UCSD-AML1 (cell line): ENCODE measurements at regions not wholly inside any gene's neighbourhood (a gene's known extent, or its start where the extent isn't known, plus 50 kb on each side); places are given as distances from the start of the nearest gene placed in this dataset.
"Not testable (repeated sequence)": the region's sequence is repeated elsewhere in the genome, so short reads cannot be mapped to it uniquely, and the experiment has no call there.

Source experiments
- DNase-seq: peaks from one replicate; lab custom pipeline; 2025; ENCODE audit not compliant: unreplicated experiment; lab: John Stamatoyannopoulos, UW

GRCh38 chr4:58075724-58076123 is 965.5 kb upstream of the IGFBP7 start:
- DNase-seq = no peak

- no peak for DNase-seq
Measured at GRCh38 chr4:58074382-58074781, 964.2 kb upstream of the IGFBP7 start.

DNA sequence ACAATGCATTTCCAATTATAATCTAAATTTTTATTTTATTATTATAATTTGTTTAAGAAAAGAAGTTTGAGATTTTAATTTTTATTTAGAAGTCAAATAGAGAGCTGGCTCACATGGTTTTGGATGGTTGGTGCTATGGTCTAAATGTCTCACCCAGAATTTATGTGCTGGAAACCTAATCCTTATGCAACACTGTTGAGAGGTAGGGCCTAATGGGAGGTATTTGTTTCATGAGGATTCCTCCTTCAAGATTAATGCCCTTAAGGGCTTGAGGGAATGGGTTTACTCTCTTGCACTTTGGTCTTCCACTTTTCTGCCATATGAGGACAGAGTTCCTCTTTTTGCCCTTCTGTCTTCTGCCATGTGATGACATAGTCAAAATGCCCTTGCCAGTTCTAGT is 960.5 kb upstream of the IGFBP7 start:
- no peak for DNase-seq

DNA sequence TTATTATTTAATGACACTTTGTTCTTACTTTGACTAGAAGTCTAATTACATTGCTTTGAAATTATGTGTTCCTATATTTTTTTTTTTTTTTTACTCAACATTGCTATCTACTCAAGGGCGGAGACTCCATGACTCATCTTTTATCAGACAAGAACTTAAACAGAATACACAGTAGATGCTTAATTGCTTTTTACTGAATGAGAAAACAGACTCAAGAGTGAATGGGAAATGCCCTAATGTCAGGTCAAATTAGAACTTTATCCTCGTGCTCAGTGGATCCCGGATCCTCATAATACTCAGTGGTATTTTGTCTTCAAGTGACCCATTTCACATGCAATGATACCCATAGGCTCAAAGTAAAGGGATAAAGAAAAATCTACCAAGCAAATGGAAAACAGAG is 954.5 kb upstream of the IGFBP7 start:
- no peak for DNase-seq

GRCh38 chr4:58063404-58064160 is 953.4 kb upstream of the IGFBP7 start:
- no peak for DNase-seq

- no peak for DNase-seq
Measured at GRCh38 chr4:58061967-58062366, 951.8 kb upstream of the IGFBP7 start.

DNA sequence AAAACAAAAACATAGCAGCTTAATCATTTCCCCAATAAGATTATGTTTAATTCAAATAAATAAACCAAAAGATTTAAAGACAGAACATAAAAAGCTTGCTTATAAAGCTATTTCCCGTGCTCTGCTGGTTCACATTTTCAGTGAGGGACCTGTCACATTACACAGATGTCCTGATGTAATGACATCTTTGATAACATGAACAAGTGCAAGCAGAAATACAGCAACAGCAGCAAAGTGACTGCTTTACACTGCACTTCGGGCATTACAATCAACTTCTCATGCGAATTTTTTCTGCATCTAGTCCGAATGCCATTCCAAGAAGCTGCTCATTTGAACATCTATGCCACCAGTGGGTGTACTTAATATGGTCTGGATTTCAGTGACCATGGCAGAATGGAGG is 940.3 kb upstream of the IGFBP7 start:
- no peak for DNase-seq

- DNase-seq = no peak
Measured at GRCh38 chr4:58048491-58048890, 938.3 kb upstream of the IGFBP7 start.

DNA sequence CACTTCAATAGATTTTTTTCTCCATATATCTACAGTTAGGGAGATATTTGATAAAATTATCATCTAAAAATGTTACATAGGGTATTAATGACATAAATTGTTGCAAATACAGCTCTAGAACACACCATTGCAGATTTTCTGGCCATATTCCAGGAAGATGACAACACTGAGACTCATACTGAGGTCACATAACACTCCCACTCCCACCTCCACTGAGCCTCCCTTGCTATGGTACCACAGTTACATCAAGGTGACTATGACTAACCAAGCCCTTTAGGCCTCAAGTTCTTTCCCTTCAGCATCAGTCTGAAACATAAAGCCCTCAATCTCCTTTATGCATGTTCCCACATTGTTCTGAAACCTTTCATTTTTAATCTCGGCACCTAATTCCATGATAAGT is 932.0 kb upstream of the IGFBP7 start:
- DNase-seq = no peak

DNA sequence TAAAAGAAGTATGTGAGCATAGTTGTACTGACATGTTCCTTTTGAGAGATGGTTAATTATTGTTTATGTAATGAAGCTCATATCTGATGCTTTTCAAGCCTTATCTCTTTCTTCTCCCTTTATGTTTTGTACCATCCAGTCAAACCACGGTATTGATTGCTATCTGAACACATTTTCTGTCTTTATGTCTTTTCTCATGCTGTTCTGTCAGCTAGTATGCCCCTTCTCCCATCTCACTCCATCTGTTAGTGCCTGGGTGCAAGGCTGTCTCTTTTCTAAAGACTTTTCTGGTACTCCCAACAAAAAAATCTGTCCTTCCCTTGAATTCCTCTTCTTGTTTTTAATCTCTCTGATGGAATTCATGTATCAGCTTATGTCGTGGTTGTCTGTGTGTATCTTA is 883.8 kb upstream of the IGFBP7 start:
- DNase-seq = no peak

DNA sequence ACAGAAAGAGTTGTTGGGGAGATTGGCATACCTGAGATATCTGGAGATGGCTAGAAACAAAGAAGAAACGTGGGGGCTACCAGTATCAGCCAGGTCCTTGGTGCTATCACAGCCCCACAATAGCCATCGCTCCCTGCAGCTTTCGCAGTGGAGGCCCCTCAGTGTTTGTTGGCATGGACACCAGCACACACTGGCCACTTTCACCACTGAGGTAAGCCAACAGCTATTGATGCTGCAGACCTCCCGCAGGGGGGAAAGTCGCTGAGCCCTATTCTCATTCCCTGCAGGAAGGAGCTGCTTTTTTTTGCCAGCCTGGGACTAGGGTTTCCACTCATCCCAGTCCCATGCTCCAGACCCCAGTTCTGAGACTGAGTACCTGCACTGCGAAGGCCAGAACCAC is 879.2 kb upstream of the IGFBP7 start:
- DNase-seq = no peak

- no peak for DNase-seq
Measured at GRCh38 chr4:57985161-57985560, 875.0 kb upstream of the IGFBP7 start.

- DNase-seq = no peak
Measured at GRCh38 chr4:57981123-57981522, 870.9 kb upstream of the IGFBP7 start.

DNA sequence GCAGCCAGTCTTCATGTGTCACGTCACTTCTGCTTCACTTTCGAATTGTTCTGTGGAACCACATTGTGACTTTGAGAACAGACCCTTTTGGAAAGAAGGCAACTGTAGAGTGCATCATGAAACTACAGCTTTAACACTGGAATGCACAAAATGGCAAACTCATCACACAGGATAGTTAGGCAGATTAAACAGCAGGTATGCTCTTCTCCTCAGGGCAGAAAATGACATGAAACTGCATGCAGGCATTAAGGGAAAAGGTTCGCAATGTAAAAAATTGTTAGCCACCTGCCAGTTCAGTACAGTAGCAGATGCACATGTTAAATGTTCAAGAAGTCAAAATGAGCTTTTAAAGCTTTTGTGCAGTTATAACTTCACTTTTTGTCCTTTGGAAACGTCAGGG is 864.6 kb upstream of the IGFBP7 start:
- DNase-seq = no peak

DNA sequence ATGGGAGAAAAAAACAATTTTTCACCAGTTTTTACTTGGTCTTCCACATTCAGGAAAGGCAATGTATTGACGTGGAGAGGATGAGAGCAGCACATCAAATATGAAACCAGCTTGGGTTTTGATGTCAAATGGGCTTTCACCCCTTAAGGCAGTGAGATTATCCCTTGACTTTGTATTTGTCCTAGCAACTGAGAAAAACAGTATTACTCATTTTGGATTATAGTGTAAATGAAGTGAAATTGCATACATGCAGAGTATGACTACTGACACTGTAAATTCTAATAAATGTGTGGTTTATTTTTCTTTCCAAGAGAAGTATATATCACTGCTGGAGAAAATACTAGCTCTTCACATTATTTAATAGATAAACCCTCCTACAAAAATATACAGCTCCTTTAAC is 863.6 kb upstream of the IGFBP7 start:
- no peak for DNase-seq

- DNase-seq = no peak
Measured at GRCh38 chr4:57971261-57971660, 861.1 kb upstream of the IGFBP7 start.

DNA sequence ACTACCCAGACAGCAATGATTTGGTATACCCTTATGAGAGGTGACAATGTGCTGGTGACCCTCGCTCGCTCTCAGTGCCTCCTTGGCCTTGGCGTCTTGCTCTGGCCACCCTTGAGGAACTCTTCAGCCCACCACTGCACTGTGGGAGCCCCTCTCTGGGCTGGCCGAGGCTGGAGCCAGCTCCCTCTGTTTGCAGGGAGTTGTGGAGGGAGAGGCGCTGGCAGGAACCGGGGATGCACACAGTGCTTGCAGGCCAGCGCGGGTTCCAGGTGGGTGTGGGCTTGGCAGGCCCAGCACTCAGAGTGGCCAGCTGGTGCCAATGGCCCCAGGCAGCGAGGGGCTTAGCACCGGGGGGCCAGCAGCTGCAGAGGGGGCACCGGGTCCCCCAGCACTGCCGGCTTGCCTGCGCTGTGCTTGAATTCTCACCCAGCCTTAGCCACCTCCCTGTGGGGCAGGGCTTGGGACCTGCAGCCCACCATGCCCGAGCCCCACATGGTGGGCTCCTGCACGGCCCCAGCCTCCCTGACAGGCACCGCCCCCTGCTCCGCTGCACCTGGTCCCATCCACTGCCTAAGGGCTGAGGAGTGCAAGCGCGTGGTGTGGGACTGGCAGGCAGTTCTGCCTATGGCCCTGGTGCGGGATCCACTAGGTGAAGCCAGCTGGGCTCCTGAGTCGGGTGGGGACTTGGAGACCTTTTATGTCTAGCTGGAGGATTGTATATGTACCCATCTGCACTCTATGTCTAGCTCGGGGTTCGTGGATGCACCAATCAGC is 857.0 kb upstream of the IGFBP7 start:
- no peak for DNase-seq

GRCh38 chr4:57965431-57965830 is 855.2 kb upstream of the IGFBP7 start:
- DNase-seq = not testable (repeated sequence)

DNA sequence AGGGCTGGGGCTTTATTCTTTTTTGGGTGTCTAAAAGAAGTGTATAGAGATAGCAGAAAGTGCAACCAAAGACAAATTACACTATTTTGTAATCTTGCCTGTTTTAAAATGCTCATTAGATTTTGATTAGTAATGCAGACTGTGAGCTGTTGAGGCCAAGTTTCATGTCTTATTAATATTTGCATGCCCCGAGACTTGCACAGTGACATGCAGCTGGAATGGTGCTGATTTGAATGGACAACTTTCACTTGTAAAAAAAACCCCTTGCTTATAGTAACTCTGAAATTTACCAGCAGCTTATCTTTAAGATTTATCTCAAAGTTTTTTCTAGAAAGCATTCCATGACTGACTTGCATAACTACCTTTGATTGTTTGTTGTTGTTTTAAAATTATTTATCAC is 835.1 kb upstream of the IGFBP7 start:
- no peak for DNase-seq

- DNase-seq = peak; percentile 69
Measured at GRCh38 chr4:57943682-57944081, 833.5 kb upstream of the IGFBP7 start.

DNA sequence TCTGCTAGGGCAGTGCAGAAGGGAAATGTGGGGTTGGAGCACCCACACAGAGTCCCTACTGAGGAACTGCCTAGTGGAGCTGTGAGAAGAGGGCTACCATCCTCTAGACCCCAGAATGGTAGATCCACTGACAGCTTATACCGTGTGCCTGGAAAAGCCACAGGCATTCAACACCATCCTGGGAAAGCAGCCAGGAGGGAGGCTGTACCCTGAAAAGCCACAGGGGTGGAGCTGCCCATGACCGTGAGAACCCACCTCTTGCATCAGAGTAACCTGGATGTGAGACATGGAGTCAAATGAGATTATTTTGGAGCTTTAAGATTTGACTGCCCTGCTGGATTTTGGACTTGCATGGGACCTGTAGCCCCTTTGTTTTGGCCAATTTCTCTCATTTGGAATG is 827.1 kb upstream of the IGFBP7 start:
- DNase-seq = not testable (repeated sequence)

DNA sequence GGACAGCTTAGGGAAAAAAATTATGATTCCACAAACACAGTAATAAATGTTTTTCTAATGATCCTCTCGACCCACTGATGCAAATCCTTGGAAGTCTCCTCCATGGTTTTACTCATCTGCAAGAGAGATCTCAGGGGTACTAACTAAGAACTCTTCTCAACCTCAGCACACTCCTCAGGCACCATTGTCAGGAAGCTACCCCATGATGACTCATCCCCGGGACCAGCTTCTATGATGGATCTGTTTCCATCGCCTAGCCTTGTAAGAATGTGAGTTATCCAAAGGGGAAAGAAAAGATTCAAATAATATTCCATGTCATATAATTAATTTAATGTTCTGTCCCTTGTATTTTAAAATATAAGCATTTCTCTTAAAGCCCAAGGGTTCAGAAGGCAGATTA is 816.1 kb upstream of the IGFBP7 start:
- DNase-seq = no peak

DNA sequence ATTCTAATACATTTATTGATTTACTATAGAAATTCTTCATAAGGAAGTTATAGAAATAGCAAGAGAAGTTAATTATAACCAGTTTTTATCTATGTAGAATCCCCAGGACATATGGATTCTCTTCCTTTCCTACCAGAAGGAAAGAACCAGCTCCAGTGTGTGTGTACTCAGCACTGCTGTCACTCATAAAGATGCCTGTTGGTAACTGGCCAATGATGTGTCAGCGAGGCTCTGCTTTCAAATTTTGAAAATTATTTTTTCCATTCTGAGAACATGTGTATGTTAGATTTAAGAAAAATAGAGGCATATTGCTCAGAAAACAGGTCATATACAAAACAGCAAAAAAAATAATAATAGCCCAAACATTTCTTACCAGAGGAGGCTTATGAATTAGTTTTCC is 814.8 kb upstream of the IGFBP7 start:
- no peak for DNase-seq
